ENCODE measurements at regions not wholly inside any gene's neighbourhood (a gene's known extent, or its start where the extent isn't known, plus 50 kb on each side); places are given as distances from the start of the nearest gene placed in this dataset.

- H3K36me3 ChIP-seq (ENCODE audit: control insufficient read depth in 2 of 2, insufficient read depth in 2 of 2, low read length in 1 of 2), result no peaks in the 10 kb centered on the region
- H3K9ac ChIP-seq (ENCODE audit: control insufficient read depth, insufficient read depth, low read length), result no peak overlapping the region
- BruUV-seq (replicated peaks), result no TSS peak
- SMC1A ChIA-PET (ENCODE audit: uncharacterized antibody, unreplicated experiment), result interaction anchor here (0.6 to 1.3 kb wide), 4 partner anchors 11 to 132 kb away, joined by 3 to 5 read pairs (median 3); no protein-coding TSS in a partner anchor
- ATAC-seq, result peak; percentile 71
- no peak for DNase-seq (ENCODE audit: low read depth, low spot score)
- no peaks in the 10 kb centered on the region for H3K27me3 ChIP-seq (replicated peaks in 1 of 2; ENCODE audit: control insufficient read depth in 2 of 2, insufficient read depth in 2 of 2, low read length in 1 of 2)
- WGBS (ENCODE audit: insufficient coverage, insufficient replicate concordance, low lambda C conversion rate, missing lambda C conversion rate), result 3% methylated on average over 2 of the region's 2 CpGs
- H4K20me1 ChIP-seq (ENCODE audit: control insufficient read depth, insufficient read depth), result no peaks in the 10 kb centered on the region
- H3K4me3 ChIP-seq, result 0 out of 2 replicates have a peak overlapping the region, but pooled peaks have one; percentile 19
- RAD21 ChIA-PET (ENCODE audit: unreplicated experiment), result interaction anchor here (1.1 to 1.2 kb wide), 2 partner anchors 8 to 39 kb away, joined by 3 to 4 read pairs; no protein-coding TSS in a partner anchor
- CTCF ChIA-PET, result interaction anchor here (0.7 to 1.2 kb wide), 4 partner anchors 11 to 79 kb away, joined by 3 to 6 read pairs (median 3); no protein-coding TSS in a partner anchor
- no peaks in the 10 kb centered on the region for H3K79me2 ChIP-seq (ENCODE audit: control insufficient read depth, insufficient read depth, low read length)
- no peaks in the 10 kb centered on the region for H3K4me1 ChIP-seq (ENCODE audit: control insufficient read depth, insufficient read depth, low read length)
- in situ Hi-C loops (cut with MboI) (no loop called here), intact Hi-C loops (cut with micrococcal nuclease; ENCODE audit: unreplicated experiment) (no loop called here)
- H3K9me3 ChIP-seq (replicated peaks; ENCODE audit: control insufficient read depth, insufficient read depth, low read length), result no peaks in the 10 kb centered on the region
- H3K4me2 ChIP-seq (ENCODE audit: control insufficient read depth, insufficient read depth), result peak overlapping the region; percentile 45
- no peak overlapping the region for H2AFZ ChIP-seq (ENCODE audit: control insufficient read depth, low read depth, low read length)
- 0 out of 2 replicates have a peak overlapping the region, but pooled peaks have one; percentile 0 for H3K27ac ChIP-seq (ENCODE audit: control insufficient read depth, insufficient read depth)
- POLR2A ChIA-PET, result no interaction called here
- FAIRE-seq, result no peak
- TF ChIP-seq TCF3 (IDR thresholded peaks at IDR 0.05; ENCODE audit: borderline replicate concordance, insufficient read depth, low read depth, low read length), result no peak
- no peak for TF ChIP-seq ZNF622 (IDR thresholded peaks at IDR 0.05)
- no peak for TF ChIP-seq ESRRA (IDR thresholded peaks at IDR 0.05; ENCODE audit: low read length)
- no peak for TF ChIP-seq MXI1 (IDR thresholded peaks at IDR 0.05; ENCODE audit: low read depth, low read length)
- no peak for TF ChIP-seq ZNF217 (IDR thresholded peaks at IDR 0.05)
- TF ChIP-seq GABPA (IDR thresholded peaks at IDR 0.05; ENCODE audit: low read depth), result no peak
- TF ChIP-seq, protein P1, sequence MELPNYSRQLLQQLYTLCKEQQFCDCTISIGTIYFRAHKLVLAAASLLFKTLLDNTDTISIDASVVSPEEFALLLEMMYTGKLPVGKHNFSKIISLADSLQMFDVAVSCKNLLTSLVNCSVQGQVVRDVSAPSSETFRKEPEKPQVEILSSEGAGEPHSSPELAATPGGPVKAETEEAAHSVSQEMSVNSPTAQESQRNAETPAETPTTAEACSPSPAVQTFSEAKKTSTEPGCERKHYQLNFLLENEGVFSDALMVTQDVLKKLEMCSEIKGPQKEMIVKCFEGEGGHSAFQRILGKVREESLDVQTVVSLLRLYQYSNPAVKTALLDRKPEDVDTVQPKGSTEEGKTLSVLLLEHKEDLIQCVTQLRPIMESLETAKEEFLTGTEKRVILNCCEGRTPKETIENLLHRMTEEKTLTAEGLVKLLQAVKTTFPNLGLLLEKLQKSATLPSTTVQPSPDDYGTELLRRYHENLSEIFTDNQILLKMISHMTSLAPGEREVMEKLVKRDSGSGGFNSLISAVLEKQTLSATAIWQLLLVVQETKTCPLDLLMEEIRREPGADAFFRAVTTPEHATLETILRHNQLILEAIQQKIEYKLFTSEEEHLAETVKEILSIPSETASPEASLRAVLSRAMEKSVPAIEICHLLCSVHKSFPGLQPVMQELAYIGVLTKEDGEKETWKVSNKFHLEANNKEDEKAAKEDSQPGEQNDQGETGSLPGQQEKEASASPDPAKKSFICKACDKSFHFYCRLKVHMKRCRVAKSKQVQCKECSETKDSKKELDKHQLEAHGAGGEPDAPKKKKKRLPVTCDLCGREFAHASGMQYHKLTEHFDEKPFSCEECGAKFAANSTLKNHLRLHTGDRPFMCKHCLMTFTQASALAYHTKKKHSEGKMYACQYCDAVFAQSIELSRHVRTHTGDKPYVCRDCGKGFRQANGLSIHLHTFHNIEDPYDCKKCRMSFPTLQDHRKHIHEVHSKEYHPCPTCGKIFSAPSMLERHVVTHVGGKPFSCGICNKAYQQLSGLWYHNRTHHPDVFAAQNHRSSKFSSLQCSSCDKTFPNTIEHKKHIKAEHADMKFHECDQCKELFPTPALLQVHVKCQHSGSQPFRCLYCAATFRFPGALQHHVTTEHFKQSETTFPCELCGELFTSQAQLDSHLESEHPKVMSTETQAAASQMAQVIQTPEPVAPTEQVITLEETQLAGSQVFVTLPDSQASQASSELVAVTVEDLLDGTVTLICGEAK (IDR thresholded peaks at IDR 0.05; ENCODE audit: borderline replicate concordance), result no peak
- TF ChIP-seq, protein P2, sequence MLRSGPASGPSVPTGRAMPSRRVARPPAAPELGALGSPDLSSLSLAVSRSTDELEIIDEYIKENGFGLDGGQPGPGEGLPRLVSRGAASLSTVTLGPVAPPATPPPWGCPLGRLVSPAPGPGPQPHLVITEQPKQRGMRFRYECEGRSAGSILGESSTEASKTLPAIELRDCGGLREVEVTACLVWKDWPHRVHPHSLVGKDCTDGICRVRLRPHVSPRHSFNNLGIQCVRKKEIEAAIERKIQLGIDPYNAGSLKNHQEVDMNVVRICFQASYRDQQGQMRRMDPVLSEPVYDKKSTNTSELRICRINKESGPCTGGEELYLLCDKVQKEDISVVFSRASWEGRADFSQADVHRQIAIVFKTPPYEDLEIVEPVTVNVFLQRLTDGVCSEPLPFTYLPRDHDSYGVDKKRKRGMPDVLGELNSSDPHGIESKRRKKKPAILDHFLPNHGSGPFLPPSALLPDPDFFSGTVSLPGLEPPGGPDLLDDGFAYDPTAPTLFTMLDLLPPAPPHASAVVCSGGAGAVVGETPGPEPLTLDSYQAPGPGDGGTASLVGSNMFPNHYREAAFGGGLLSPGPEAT (IDR thresholded peaks at IDR 0.05; ENCODE audit: low read depth), result no peak
- TF ChIP-seq, protein P3, sequence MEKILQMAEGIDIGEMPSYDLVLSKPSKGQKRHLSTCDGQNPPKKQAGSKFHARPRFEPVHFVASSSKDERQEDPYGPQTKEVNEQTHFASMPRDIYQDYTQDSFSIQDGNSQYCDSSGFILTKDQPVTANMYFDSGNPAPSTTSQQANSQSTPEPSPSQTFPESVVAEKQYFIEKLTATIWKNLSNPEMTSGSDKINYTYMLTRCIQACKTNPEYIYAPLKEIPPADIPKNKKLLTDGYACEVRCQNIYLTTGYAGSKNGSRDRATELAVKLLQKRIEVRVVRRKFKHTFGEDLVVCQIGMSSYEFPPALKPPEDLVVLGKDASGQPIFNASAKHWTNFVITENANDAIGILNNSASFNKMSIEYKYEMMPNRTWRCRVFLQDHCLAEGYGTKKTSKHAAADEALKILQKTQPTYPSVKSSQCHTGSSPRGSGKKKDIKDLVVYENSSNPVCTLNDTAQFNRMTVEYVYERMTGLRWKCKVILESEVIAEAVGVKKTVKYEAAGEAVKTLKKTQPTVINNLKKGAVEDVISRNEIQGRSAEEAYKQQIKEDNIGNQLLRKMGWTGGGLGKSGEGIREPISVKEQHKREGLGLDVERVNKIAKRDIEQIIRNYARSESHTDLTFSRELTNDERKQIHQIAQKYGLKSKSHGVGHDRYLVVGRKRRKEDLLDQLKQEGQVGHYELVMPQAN (conservative IDR thresholded peaks at IDR 0.05), result no peak
- TF ChIP-seq RAD21 (IDR thresholded peaks at IDR 0.05; ENCODE audit: insufficient read depth, low read depth, low read length), result no peak
- TF ChIP-seq FOXM1 (IDR thresholded peaks at IDR 0.05; ENCODE audit: low read depth, low read length), result no peak
- no peak for TF ChIP-seq CBX5 (IDR thresholded peaks at IDR 0.05; ENCODE audit: low read depth)
- TF ChIP-seq NRF1 (conservative IDR thresholded peaks at IDR 0.05; ENCODE audit: low read depth, low read length), result no peak
- no peak for TF ChIP-seq CHD1 (IDR thresholded peaks at IDR 0.05; ENCODE audit: low read depth, low read length)
- TF ChIP-seq NFYB (IDR thresholded peaks at IDR 0.05; ENCODE audit: insufficient read depth, low read depth, low read length), result no peak
- no peak for TF ChIP-seq IKZF2 (IDR thresholded peaks at IDR 0.05)
- TF ChIP-seq NR2F1 (conservative IDR thresholded peaks at IDR 0.05), result no peak
Measured at GRCh38 chr4:131347816-131348215, 1801.3 kb upstream of the PCDH10 start.

All from GM12878 (cell line).